GM13977 (cell line): ENCODE measurements at regions not wholly inside any gene's neighbourhood (a gene's known extent, or its start where the extent isn't known, plus 50 kb on each side); places are given as distances from the start of the nearest gene placed in this dataset.

Source experiments
- DNase-seq: peaks from one replicate; pipeline ENCODE4 v3.0.0; 2012; ENCODE audit warnings: low spot score
- CTCF ChIP-seq: IDR thresholded peaks from 2 replicates; pipeline ENCODE4 v1.5.1; 2012; ENCODE audit warnings: mild to moderate bottlenecking, control low read depth; ENCODE audit not compliant: insufficient read depth; ENCODE audit errors: extremely low read depth, missing control alignments
- in situ Hi-C: fragments of 300-500 bp; cut with MboI; formaldehyde crosslinking; loops from one replicate; pipeline ENCODE4 v1.12.0; 2022; ENCODE audit warnings: low sequenced_read_pairs, low pct_unique_long_range_greater_than_20kb, mixed read lengths, inconsistent platforms; ENCODE audit not compliant: unreplicated experiment

- in situ Hi-C loops: no loop called here
- no peak for DNase-seq
- no peak for TF ChIP-seq CTCF
Measured at GRCh38 chr10:65292551-65292950, 1633.3 kb upstream of the LRRTM3 start.

GRCh38 chr10:65294329-65294728, 1631.5 kb upstream of the LRRTM3 start:
- in situ Hi-C loops: no loop called here
- TF ChIP-seq CTCF: no peak
- no peak for DNase-seq

GRCh38 chr10:65301181-65301580, 1624.7 kb upstream of the LRRTM3 start:
- in situ Hi-C loops: no loop called here
- no peak for DNase-seq
- no peak for TF ChIP-seq CTCF

- DNase-seq: no peak
- TF ChIP-seq CTCF: no peak
- in situ Hi-C loops: no loop called here
Measured at GRCh38 chr10:65306201-65306600, 1619.6 kb upstream of the LRRTM3 start.

- no peak for TF ChIP-seq CTCF
- no peak for DNase-seq
- in situ Hi-C loops: no loop called here
Measured at GRCh38 chr10:65312876-65313275, 1613.0 kb upstream of the LRRTM3 start.

- DNase-seq: no peak
- in situ Hi-C loops: no loop called here
- no peak for TF ChIP-seq CTCF
Measured at GRCh38 chr10:65313406-65313805, 1612.4 kb upstream of the LRRTM3 start.

- TF ChIP-seq CTCF: no peak
- DNase-seq: no peak
- in situ Hi-C loops: no loop called here
Measured at GRCh38 chr10:65314253-65314652, 1611.6 kb upstream of the LRRTM3 start.
